GM23248 (cell line): ENCODE measurements at regions not wholly inside any gene's neighbourhood (a gene's known extent, or its start where the extent isn't known, plus 50 kb on each side); places are given as distances from the start of the nearest gene placed in this dataset.

Experiments
- DNase-seq: peaks from one replicate; pipeline ENCODE4 v3.0.0-alpha.2; 2015
- H2AFZ ChIP-seq: fragments of 200-600 bp; sonication (generic); 2 replicates; pipeline ENCODE4 v1.6.1; 2016; ENCODE audit warnings: antibody characterized with exemption
- H3F3A ChIP-seq: fragments of 200-600 bp; sonication (generic); 2 replicates; pipeline ENCODE4 v1.6.1; 2016; ENCODE audit warnings: mild to moderate bottlenecking, antibody characterized with exemption, mixed run types; ENCODE audit not compliant: insufficient read depth
- H3K27ac ChIP-seq: fragments of 200-600 bp; sonication (generic); 2 replicates; pipeline ENCODE4 v1.5.1; 2016; ENCODE audit warnings: mild to moderate bottlenecking
- H3K27me3 ChIP-seq: fragments of 200-600 bp; sonication (generic); replicated peaks from 2 replicates; pipeline ENCODE4 v1.6.1; 2016; ENCODE audit warnings: mild to moderate bottlenecking; ENCODE audit not compliant: insufficient read depth
- H3K36me3 ChIP-seq: fragments of 200-600 bp; sonication (generic); 2 replicates; pipeline ENCODE4 v1.6.1; 2016; ENCODE audit warnings: low read depth, mild to moderate bottlenecking
- H3K4me1 ChIP-seq: fragments of 200-600 bp; sonication (generic); 2 replicates; pipeline ENCODE4 v1.6.1; 2016; ENCODE audit warnings: mild to moderate bottlenecking; ENCODE audit not compliant: insufficient read depth
- H3K4me2 ChIP-seq: fragments of 200-600 bp; sonication (generic); one replicate; pipeline ENCODE4 v1.6.1; 2016; ENCODE audit warnings: mild to moderate bottlenecking; ENCODE audit not compliant: unreplicated experiment
- H3K4me3 ChIP-seq: fragments of 200-600 bp; sonication (generic); 2 replicates; pipeline ENCODE4 v1.5.1; 2016; ENCODE audit warnings: mild to moderate bottlenecking
- H3K79me2 ChIP-seq: fragments of 200-600 bp; sonication (generic); 2 replicates; pipeline ENCODE4 v1.6.1; 2016; ENCODE audit warnings: mild to moderate bottlenecking; ENCODE audit not compliant: insufficient read depth
- H3K9ac ChIP-seq: fragments of 200-600 bp; sonication (generic); 2 replicates; pipeline ENCODE4 v1.6.1; 2016; ENCODE audit warnings: mild to moderate bottlenecking
- H3K9me2 ChIP-seq: fragments of 200-600 bp; sonication (generic); 2 replicates; pipeline ENCODE4 v1.6.1; 2016; ENCODE audit warnings: mixed run types, mild to moderate bottlenecking, moderate library complexity; ENCODE audit not compliant: insufficient read depth
- H3K9me3 ChIP-seq: fragments of 200-600 bp; sonication (generic); one replicate; pipeline ENCODE4 v1.6.1; 2017; ENCODE audit warnings: low read depth
- H4K20me1 ChIP-seq: fragments of 200-600 bp; sonication (generic); 2 replicates; pipeline ENCODE4 v1.6.0; 2016; ENCODE audit not compliant: insufficient read depth
- EZH2 ChIP-seq: fragments of 200-600 bp; sonication (generic); IDR thresholded peaks from 2 replicates; pipeline ENCODE4 v1.6.1; 2018; ENCODE audit warnings: antibody characterized with exemption, mild to moderate bottlenecking; ENCODE audit not compliant: insufficient read depth, poor library complexity, severe bottlenecking
- EZH2phosphoT487 ChIP-seq: fragments of 200-600 bp; sonication (generic); IDR thresholded peaks from 2 replicates; pipeline ENCODE4 v1.6.1; 2018; ENCODE audit warnings: antibody characterized with exemption, moderate library complexity, mild to moderate bottlenecking, low read depth; ENCODE audit not compliant: insufficient read depth
- WGBS, 2 experiments: methylation state at CpG; one replicate each; pipeline ENCODE4 v1.1.6; 2015 to 2017; ENCODE audit warnings: low lambda C conversion rate in 2 of 2, low coverage in 1 of 2; ENCODE audit errors: missing lambda C conversion rate in 2 of 2; 5-methylcytosine and 5-hydroxymethylcytosine counted together
- in situ Hi-C: fragments of 300-500 bp; cut with MboI; formaldehyde crosslinking; loops from 2 replicates; pipeline ENCODE4 v1.15.0; 2020

DNA sequence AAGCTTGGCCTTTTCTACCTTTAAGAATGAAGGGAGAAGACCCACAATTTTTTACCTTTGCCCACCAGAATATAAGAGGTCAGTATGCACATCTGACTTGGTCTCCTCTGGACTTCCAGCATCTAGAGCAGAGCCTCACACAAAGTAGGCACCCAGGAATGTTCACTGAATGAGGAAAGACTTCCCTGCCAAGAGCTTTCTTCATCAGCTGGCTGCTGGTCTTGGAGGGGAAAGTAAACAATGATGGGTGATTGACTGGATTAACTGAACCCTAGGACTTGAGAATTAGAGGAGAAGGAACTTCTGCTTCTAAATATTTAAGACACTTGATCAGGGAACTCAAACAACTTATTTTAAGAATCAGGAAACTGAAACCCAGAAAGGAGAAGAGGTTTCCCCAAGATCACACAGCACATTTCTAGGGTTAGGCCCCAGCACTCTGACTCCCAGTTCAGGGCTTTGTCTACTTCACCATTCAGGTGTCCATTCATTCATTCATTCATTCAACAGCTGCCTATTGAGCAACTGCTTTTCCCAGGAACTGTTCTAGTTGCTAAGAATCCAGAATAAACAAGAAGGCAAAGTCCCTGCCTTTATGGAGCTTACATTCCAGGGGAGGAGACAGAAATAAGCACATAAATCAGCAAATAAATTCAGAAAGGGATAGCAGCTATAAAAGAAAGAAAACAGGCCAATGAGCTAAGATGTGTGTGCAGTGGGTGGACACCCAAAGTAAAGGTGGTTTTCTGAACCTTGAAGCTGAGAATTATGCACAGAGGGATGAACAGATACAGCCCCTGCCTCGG lies 216.9 kb upstream of the LRFN2 start:
- no peaks in the 10 kb centered on the region for H3F3A ChIP-seq
- peak; percentile 9 for DNase-seq
- H3K9me2 ChIP-seq: no peaks in the 10 kb centered on the region
- no peak overlapping the region for H3K4me3 ChIP-seq
- H3K9me3 ChIP-seq: no peaks in the 10 kb centered on the region
- no peak overlapping the region for H3K27ac ChIP-seq
- H3K27me3 ChIP-seq: no peaks in the 10 kb centered on the region
- 0 out of 2 replicates have a peak, but pooled peaks cover 4% of the 10 kb centered on the region for H3K4me1 ChIP-seq
- H3K79me2 ChIP-seq: no peaks in the 10 kb centered on the region
- TF ChIP-seq EZH2 (no peak), EZH2phosphoT487 (no peak)
- H3K36me3 ChIP-seq: no peaks in the 10 kb centered on the region
- H3K4me2 ChIP-seq: no peak overlapping the region
- no peak overlapping the region for H2AFZ ChIP-seq
- no peaks in the 10 kb centered on the region for H4K20me1 ChIP-seq
- 100% methylated on average over 1 of the region's 1 CpG for WGBS, 2 experiments
- no peak overlapping the region for H3K9ac ChIP-seq
- in situ Hi-C loops: no loop called here

DNA sequence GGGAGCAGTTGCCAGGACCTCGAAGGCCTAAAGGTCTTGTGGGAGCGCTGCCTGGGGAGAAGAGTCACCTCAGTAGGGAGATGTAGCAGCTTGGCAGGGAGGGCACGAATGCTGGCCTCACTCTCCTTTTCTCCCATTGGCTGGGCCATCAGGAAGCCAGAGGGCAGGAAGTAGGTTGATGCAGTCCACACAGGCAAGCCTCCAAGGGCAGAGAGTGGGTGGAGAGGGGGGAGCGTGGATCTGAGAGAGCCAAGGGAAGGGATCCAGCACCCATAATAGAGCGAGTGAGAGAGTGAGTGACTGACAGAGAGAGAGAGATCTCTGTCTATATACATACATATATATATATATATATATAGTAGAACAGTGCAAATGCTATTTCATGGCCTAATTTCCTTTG lies 215.3 kb upstream of the LRFN2 start:
- Histone ChIP-seq H2AFZ (no peak overlapping the region), H3K4me1 (0 out of 2 replicates have a peak, but pooled peaks cover 4% of the 10 kb centered on the region), H3K79me2 (no peaks in the 10 kb centered on the region), H3K4me3 (no peak overlapping the region), H3F3A (no peaks in the 10 kb centered on the region), H3K27ac (no peak overlapping the region), H3K4me2 (no peak overlapping the region), H3K9ac (no peak overlapping the region), H3K9me2 (no peaks in the 10 kb centered on the region), H3K9me3 (no peaks in the 10 kb centered on the region), H3K36me3 (no peaks in the 10 kb centered on the region), H4K20me1 (no peaks in the 10 kb centered on the region), H3K27me3 (no peaks in the 10 kb centered on the region)
- WGBS, 2 experiments: 63 to 77% methylated on average over 4 to 5 of the region's 5 CpGs
- TF ChIP-seq EZH2 (no peak), EZH2phosphoT487 (no peak)
- no peak for DNase-seq
- in situ Hi-C loops: no loop called here

DNA sequence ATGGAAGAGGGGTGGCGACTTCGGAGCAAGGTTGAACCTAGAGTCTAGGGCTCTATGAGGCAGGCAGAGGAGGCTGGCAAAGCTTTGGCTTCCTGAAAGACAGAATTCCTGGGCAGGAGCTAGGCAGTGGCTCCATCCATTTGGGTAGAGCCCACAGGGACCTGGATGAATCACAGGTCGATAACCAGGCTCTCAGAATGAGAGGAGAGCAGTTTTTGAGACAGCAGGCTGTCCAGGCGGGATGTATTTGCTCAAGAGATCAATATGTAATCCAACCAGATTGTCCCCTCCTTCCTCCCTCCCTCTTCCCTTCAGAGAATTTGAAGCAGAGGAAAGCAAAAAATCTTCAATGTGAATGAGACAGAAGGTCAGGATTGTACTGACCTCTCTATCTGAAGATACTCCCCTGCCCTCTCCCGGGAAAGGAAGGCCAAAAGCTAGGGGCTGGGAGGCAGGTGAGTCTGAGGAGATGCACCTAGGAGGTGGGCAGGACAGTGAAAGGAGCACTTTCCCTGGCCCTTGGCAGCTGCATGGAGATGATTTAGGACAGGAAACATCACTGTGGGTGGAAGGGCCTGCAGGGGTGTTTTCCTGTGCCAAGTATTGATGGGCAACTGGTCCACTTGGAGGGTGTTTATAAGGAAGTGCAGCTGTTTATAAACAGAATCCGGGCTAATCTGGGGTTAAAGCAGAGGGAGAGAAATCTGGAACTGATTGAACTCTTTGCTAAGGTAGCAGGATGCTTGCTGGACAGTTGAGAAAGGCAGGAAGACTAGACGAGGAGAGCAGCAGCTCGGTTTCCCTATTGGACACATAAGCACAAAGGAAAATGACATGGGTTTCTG lies 212.4 kb upstream of the LRFN2 start:
- Histone ChIP-seq H3K27me3 (no peaks in the 10 kb centered on the region), H3K36me3 (no peaks in the 10 kb centered on the region), H3K27ac (no peak overlapping the region), H3K79me2 (no peaks in the 10 kb centered on the region), H3K4me3 (no peak overlapping the region), H2AFZ (no peak overlapping the region), H3K4me1 (no peaks in the 10 kb centered on the region), H3K4me2 (no peak overlapping the region), H4K20me1 (no peaks in the 10 kb centered on the region), H3K9ac (no peak overlapping the region), H3F3A (no peaks in the 10 kb centered on the region), H3K9me2 (no peaks in the 10 kb centered on the region), H3K9me3 (no peaks in the 10 kb centered on the region)
- TF ChIP-seq EZH2phosphoT487: no peak
- no peak for TF ChIP-seq EZH2
- in situ Hi-C loops: no loop called here
- WGBS, 2 experiments: 74 to 81% methylated on average over 8 of the region's 8 CpGs
- no peak for DNase-seq

DNA sequence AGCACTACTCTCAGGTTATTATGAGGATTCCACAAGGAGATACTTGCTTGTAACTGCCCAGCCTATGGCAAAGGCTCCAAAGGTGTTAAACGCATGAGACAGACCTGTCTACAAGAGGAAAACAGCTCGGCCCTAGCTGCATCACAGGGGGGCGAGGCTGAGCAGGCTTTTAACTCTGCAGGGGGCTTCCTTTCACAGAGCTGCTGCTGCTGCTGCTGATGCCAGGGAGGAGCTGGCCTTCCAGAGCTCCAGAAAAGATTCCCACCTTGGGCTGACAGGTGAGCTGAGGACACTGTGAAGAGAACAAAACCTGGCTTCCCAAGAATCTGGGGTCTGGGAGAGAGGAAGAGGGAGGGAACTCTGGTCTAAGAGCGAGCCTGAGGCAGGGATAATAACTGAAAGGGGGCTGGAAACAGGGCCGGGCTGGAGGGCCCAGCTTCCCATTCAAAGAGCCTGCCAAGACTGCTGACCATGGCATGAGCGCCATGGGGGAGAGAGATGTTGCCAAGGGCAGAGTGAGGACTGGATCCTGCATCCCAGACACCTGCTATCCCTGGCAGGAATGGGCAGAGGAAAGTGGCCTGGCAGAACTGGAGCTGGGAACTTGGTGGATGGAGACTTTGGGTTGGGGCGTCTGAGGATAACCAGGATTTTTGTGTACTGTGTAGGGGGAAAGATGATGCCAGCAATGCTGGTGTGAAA lies 211.1 kb upstream of the LRFN2 start:
- no peaks in the 10 kb centered on the region for H3K79me2 ChIP-seq
- in situ Hi-C loops: no loop called here
- no peak overlapping the region for H3K4me2 ChIP-seq
- H3K9me3 ChIP-seq: no peaks in the 10 kb centered on the region
- no peaks in the 10 kb centered on the region for H4K20me1 ChIP-seq
- H3K27me3 ChIP-seq: no peaks in the 10 kb centered on the region
- no peak overlapping the region for H3K9ac ChIP-seq
- 62 to 69% methylated on average over 7 of the region's 7 CpGs for WGBS, 2 experiments
- H3K36me3 ChIP-seq: no peaks in the 10 kb centered on the region
- no peak overlapping the region for H2AFZ ChIP-seq
- TF ChIP-seq EZH2phosphoT487: no peak
- no peak for TF ChIP-seq EZH2
- H3K4me3 ChIP-seq: no peak overlapping the region
- no peak for DNase-seq
- H3K27ac ChIP-seq: no peak overlapping the region
- H3F3A ChIP-seq: no peaks in the 10 kb centered on the region
- H3K4me1 ChIP-seq: no peaks in the 10 kb centered on the region
- no peaks in the 10 kb centered on the region for H3K9me2 ChIP-seq
